Frontal cortex (tissue), 3 donors: ENCODE measurements at regions not wholly inside any gene's neighbourhood (a gene's known extent, or its start where the extent isn't known, plus 50 kb on each side); places are given as distances from the start of the nearest gene placed in this dataset.
A peak's percentile ranks its signal among the peaks of the same experiment; 100 is the strongest.

Experiments used
- DNase-seq, 2 donors: peaks; one replicate each; pipeline ENCODE4 v3.0.0; 2012; ENCODE audit warnings: low spot score in 2 of 2
- FAIRE-seq: peaks from 2 replicates; lab custom pipeline; 2012; peaks lifted over from hg19 to GRCh38; lab: Jason Lieb, UNC
- donor health status: control.
- donor health status: control.
- donor health status: control.

DNA sequence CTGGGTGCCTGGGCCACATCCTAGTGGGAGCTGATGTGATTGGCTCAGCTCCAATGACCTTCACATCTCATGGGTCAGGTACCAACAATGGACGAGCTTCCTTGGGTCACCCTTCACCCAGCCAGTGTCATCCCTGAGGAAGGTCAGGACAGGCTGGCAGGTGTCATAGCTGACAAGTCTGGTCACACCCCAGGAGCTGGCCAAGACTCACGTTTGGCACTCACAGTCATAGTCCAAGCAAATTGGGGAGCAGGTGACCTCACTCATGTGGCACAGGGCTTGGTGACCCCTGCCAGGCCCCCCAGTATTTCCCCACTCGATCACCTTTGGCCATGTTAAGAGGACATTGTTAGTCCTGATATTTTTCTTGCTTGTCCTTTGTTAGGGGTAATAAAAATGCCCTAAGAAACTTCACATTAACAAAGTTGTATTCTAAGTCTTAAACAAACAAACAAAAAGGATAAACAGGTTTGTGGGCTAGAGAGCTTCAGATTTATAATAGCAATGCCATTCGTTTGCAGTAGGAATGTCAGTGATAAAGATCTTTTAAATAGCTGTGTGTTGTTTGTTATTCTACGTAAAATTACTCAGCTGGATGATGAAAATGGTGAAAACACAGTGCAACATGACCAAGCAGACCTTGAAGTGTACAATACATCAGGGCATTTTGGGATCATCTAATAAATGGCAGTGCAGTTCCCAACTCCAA is 79.5 kb upstream of the POMGNT2 start:
- no peak for DNase-seq

DNA sequence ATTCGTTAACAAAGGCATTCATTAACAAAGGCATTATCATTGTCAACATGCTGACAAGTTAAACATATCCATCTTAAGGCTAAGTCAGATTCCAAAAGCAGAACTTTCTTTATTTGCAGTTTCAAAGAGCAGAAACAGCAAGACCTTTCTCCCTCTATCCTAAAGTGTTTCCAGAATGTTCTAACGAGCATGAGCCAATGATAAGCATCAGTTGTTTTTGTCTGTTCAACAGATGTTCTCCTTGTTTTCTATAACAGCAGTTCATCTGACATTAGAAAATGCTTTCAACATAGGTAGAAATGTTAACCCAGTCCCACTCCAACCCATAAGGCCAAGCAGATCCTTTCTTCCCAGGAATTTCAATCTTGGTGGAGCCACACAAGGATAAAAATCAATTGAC is 77.6 kb upstream of the POMGNT2 start:
- no peak for FAIRE-seq

More for the DNA sequence above, 79.5 kb upstream of the POMGNT2 start:
- no peak for FAIRE-seq

DNA sequence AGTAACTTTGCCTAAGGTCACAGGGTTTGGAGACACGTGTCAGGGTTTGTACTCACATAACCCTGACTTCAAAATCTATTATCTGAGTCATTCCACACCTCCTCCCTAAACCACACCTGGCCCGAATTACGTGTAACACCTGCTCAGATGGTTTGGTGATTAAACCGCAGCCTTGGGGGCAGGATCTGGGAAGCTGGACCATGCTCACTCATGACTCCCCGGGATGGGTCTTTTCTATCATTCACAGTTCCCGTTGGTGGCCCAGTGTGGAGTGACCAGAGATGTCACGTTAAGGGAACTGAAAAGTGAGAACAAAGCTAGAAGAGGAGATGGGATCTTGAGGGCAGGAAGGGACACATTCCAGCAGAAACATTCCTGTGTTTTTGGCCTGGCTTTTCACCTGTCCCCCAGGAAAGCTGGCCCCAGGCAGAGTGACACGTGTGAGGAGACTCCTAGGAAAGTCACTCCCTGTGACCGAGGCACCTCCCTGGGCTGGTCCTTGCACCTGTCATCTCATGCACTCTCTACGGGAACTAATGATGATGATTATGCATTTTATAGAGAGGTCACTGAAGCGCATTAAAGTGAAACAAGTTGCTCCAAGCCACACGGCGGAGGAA is 75.4 kb upstream of the POMGNT2 start:
- no peak for FAIRE-seq

More for the DNA sequence above, 77.6 kb upstream of the POMGNT2 start:
- DNase-seq: no peak

DNA sequence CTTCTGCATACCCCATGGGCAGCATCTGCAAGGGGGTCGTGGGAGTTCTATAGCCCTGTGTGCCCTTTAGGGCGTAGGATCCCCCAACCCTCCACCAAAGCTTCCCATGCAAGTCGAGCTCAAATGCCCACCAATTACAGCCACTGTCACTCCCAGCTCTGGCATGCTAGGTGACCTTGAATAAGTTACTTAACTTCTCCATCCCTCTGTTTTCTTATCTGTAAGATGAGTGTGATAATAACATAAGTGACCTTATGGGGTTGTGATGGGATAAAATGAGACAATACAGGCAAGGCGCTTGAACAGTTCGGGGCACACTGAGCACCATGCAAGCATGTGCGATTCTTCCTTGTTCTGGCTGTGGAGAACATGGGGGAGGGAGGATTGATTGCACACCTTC is 74.8 kb upstream of the POMGNT2 start:
- FAIRE-seq (no peak), DNase-seq (no peak)

More for the DNA sequence above, 75.4 kb upstream of the POMGNT2 start:
- DNase-seq: no peak

DNA sequence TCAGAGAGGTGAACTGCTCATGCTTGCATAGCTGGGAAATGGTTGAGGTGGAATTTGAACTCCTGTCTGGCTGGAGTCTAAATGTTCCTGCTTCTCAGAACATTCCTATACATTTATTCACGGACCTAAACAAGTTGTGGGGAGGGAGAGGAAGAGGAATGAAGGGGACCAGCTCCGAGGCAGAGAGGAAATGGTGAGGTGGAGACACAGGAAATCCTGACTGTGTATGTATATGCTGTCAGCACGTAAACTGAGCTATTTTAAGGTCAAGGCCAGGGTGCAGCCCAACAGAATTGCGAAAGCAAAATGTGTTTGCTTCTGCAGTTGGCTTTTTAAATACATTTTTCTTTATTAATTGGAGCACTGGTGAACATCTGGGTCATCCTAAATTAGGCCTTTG is 74.1 kb upstream of the POMGNT2 start:
- FAIRE-seq: no peak
- DNase-seq: no peak

DNA sequence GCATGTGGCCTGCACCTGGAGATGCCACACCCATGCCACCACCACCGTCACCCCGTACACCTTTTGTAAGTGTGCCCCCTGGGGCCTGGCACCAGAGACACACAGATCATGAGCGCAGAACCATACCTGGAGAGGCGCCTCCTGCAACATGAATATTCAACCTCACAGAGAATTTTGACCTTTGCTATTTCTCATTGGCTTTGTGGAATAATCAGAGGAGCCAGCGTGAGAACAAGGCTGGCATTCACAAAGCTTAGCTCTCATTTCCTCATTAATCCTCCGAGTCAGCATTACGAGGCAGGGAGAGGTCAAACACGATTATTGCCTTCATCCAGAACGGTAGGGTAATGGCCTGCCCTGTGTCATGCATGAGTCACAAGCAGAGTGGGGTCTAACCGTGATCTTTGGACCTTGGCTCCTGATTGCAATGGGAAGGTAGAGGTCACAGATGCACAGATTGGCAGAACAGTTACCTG is 73.0 kb upstream of the POMGNT2 start:
- DNase-seq: no peak
- FAIRE-seq: no peak

DNA sequence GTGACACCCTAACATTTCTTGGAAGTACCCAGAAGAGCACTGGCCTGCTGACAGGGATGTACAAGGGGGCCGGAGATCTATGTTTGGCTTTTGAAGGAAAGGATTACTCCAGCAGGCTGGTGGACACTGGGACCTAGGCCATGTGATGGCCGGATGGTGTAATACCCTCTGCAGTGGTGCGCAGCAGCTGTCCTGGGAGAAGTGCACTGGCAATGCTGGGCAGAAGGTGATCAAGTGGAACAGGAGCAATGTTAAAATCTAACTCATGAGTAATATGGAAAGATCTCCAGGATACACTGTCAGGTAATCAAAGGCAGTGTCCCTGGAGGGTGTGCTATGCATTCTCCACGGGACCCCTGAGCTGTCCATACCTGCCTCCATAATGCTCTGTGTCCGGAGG is 71.2 kb upstream of the POMGNT2 start:
- FAIRE-seq (no peak), DNase-seq (no peak)

DNA sequence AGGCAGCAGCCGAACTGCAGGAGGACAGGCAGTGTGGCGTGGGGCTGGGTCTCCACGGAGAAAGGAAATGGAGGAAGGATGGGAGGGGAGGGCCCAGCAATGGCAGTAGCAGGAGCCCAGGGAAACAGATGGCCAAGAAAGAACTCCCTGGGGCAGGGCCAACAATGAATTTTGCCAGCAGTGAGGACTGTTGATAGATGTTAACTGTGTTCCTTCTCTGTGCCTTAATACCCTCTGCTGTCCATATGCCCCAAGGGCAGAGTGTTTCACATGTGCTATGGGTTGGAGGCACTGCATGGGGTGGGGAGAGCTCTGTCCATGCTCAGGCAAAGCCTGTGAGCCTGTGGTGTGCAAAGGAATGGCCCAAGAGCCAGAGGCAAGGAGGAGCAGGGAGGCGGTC is 70.8 kb upstream of the POMGNT2 start:
- DNase-seq: no peak
- no peak for FAIRE-seq

DNA sequence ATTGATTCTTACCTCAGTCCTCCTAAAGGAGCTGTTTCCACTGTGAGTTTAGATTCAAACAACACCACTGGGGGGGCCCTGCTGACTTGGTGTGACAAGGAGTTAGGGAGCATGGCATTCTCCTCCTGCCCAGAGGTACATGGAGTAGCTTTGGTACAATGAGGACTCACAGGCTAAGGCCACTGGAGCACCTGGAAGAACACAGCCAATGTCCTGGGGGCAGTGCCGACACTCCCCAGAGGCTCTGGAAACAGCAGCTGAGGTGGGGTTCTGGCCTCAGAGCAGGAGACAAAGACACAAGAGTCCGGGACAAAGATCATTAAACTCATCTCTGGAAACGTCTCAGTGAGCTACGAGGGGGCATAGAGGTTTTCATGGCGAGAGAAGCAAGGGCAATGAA is 69.7 kb upstream of the POMGNT2 start:
- no peak for FAIRE-seq
- no peak for DNase-seq

DNA sequence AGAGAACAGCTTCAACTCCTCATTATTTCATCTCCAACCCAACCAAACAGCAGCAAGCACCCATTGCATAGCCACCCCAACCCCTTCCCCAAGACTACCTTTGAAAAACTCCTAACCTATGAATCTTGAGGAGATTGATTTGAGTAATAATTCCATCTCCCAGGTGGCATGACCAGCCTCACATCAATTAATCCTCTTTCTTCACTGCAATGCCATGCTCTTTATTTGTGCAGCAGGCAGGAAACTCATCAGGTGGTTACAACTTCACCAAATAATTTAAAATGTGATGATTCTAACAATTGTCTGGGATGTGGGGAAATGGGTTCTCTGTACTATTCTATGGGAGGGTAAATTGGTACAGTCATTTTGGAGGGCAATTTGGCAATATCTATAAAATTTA is 68.1 kb upstream of the POMGNT2 start:
- no peak for FAIRE-seq
- no peak for DNase-seq

DNA sequence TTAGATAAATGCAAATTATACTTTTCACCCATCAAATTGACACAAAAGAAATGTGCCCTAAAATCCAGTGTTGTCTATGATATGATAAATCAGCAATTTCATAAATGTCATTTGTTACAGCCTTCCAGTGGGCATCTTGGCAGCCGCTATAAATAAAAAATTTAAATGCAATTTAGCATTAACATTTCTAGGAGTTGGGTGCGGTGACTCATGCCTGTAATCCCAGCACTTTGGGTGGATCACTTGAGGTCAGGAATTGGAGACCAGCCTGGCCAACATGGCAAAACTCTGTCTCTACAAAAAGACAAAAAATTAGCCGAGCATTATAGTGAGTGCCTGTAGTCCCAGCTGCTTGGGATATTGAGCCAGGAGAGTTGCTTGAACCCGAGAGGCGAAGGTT is 65.9 kb upstream of the POMGNT2 start:
- FAIRE-seq: no peak
- no peak for DNase-seq

DNA sequence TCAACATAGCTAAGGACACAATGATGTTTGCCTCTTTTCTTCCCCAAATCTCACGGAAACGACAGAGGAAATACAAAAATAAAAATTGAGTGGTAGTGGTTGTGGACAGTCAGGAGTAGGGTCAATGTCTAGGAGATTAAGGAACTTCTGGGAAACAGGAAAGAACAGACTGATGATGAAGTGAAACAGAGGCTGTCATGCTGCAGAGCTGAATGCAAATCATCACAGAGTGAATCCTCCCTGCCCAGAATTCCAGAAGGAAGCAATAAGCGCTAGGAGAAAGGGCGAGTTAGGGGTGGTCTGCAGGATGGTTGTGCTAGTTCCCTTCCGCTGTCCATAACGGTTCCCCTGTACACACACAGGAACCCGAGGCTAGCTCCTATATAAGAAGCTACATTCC is 64.7 kb upstream of the POMGNT2 start:
- DNase-seq (no peak), FAIRE-seq (no peak)

DNA sequence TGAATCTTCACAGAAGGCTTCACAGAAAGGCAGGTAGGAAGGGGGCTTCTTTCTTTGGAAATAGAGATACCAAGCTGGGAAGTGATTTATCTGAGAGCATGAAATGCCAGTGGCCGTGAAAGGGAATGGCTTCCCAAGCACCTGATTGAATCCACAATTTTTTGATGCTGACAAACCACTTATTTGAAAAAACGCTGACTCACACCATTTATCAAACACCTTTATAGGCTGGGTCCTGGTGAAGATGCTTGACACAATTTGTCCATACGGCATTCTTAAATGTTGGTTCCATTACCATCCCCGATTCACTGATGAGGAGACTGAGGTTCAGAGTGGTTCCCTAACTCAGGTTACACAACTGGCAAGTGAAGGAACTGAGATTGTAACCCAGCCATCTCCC is 64.1 kb upstream of the POMGNT2 start:
- no peak for FAIRE-seq
- DNase-seq: no peak

DNA sequence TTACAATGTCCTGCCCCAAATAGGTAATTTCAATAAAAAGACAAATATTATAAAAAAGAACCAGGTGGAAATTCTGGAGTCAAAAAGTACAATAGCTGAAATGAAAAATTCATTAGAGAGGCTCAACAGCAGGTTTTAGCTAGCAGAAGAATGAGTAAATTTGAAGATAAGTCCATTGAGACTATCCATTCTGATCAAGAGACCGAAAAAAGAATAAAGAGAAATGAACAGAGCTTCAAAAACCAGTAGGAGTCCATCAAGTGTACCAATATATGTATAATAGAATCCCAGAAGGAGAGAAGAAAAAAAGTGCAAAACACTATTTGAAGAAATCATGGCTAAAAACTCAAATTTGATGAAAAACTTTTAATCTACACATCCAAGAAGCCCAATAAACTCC is 60.5 kb upstream of the POMGNT2 start:
- FAIRE-seq (no peak), DNase-seq (no peak)

DNA sequence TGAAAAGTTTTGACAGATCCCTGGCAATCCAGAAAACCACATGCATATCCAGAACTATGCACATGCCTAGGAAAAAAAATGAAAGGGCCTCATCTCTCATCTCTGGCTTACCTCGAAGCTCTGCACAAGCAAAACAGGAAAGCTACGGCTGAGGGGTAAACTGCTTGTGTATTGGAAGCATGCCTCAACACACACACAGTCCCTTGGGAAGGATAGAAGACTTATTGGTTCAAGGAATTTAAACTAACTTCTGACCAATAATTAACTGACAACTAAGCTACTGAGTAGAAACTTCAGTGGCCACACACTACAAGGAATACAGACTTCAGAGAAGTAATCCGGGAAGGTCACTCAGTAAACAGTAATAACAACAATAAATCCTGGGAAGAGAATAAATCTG is 59.9 kb upstream of the POMGNT2 start:
- DNase-seq (no peak), FAIRE-seq (no peak)

DNA sequence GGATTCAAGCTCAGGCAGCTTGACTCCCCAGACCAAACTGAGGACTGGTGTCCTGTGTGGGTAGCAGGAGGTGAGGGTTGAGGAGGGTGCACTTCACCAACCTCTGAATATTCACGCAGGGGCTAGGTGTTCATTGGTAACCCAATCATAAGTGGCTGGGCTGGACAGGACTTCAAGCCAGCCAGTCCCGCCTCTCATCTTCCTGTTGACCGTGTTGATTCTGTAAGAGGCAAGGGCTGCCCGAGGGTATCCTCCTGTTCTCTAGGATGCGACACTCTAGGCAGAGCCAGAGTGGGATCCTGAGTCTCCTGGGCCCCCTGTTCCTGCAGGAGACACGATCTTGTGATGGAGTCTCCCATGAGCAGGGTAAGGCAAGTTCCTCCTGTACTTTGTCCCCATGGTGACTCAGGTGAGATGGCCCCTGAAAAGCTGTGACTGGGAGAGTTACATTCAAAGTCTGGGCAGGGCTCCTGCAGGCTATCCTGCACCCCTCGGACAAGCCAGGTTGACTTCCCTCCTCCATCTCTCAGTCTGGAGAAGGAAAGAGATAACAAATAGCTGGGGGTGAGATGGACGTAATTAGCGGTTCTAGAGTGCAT is 58.1 kb upstream of the POMGNT2 start:
- DNase-seq (no peak), FAIRE-seq (no peak)

DNA sequence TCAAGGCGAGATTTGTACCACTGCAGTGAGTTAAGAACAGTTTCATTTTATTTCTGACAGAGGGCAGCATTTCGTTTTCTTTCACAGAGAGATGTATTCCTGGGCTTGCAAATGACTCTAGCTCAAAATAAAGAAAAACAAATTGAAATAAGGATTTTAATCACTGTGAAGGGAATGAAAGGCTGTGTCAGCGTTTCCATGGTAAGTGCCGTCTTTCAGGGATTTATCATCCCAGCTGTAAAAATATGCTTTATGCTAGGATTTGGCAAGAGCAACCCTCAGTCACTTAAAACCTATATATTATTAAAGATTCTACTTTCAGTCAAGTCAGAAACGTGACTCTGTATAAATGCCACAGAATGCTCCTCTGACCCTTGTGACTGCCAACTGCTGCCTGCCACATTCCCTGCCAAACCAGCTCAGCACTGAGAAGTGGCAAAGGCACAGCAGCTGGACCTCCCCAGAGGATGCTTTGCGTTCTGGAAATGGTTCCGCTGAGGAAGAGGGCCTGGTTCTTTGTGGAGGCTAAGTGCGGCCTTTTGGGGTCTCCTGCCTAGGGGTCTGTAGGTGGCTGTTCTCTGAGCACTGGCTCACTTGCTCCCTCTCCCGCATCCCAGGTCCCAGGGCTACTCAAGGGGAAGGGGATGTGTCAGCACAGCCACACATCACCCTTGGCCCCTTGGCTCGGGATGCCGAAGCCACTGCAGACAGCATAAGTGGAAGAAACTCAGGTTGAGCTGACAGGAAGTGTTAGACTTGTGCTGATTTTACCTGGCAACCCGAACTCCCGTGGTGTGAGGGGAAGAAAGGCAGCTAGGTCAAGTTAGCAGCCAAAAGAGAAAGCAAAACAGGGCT is 56.6 kb upstream of the POMGNT2 start:
- no peak for FAIRE-seq
- peak in 1 of 2 donors; percentile 23 for DNase-seq

DNA sequence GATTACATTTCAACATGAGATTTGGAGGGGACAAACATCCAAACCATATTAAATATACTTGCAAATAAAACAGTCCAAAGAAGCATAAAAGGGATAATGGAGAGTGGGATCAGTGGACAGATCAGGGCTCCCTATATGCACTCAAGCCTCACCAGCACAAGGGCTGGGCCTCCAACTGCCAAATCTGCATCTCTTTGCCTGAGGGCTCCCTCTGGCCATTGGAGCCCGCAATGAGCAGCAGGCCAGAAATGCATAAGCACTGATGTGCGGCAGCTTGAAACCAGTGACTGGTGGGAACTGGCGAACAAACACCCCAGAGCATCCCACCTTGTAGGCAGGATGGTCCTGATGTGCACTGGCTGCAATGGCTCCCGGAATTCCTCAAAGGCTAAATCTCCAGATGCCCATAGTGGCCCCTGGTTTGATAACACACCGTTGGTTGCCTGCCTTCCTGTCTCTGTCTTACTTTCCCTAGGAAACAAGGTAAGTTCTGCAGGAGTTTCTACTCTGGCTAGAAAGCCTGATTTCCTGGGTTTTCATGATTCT is 55.9 kb upstream of the POMGNT2 start:
- FAIRE-seq (no peak), DNase-seq (no peak)

DNA sequence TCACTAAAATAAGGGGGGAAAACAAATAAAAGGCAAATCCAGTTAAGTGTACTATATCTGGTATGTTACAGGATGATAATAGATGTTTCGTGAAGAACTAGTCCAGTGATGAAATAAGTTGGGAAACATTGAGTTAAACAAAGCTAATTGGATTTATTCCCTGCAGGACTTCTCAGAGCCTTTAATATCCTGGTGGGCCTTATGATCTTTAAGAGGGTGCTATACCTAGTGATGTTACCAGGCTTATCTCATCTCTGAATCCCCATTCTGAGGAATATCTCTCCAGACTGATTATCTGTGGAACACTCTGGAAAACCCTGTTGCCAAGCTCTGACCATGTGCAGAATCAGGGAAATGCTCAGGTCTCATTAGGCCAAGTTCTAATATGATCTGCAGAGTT is 54.8 kb upstream of the POMGNT2 start:
- DNase-seq: no peak
- no peak for FAIRE-seq

DNA sequence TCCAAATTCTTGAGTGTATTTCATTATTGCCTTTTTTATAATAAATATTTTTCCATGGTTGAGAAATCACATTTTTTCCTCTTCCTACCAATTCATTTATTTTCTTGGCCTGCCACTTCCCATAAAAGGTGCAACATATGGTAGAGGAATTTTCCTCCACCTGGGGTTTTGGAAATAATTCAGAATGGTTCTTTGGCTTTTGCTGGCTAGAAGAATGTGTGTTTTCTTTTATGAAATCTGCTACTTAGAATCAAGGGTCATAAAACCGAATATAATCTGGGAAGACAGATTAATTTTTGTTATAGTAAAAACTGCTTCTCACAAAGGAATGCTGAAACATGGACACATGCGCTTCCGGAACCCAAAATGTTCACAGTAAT is 54.0 kb upstream of the POMGNT2 start:
- DNase-seq (no peak), FAIRE-seq (no peak)
